CD4-positive, CD25-positive, alpha-beta regulatory T cell (primary cell): ENCODE measurements at regions not wholly inside any gene's neighbourhood (a gene's known extent, or its start where the extent isn't known, plus 50 kb on each side); places are given as distances from the start of the nearest gene placed in this dataset.

Experiments
- ATAC-seq, 2 donors: fragments of 150-1000 bp; cut with Tn5 transposase; one replicate each; pipeline ENCODE4 v1.10.0; 2021; ENCODE audit warnings: low read depth in 2 of 2, moderate number of reproducible peaks in 2 of 2, moderate library complexity in 1 of 2
- DNase-seq, 3 donors: peaks; one replicate each; pipeline versions ENCODE4 v3.0.0 to v3.0.0-alpha.2; 2012 to 2022; ENCODE audit warnings: mixed read lengths in 1 of 3
- H3K27ac ChIP-seq: one replicate; pipeline ENCODE4 v1.7.0; 2013; ENCODE audit warnings: mild to moderate bottlenecking, low read length; ENCODE audit not compliant: insufficient read depth, poor library complexity, severe bottlenecking
- H3K27me3 ChIP-seq: one replicate; pipeline ENCODE4 v1.7.0; 2013; ENCODE audit warnings: low read length; ENCODE audit not compliant: control insufficient read depth, insufficient read depth
- H3K36me3 ChIP-seq: one replicate; pipeline ENCODE4 v1.7.0; 2013; ENCODE audit warnings: mild to moderate bottlenecking, low read length, moderate library complexity; ENCODE audit not compliant: control insufficient read depth, insufficient read depth
- H3K4me1 ChIP-seq: 2 replicates; pipeline ENCODE4 v1.7.0; 2013; ENCODE audit warnings: mild to moderate bottlenecking, low read length; ENCODE audit not compliant: insufficient read depth, control insufficient read depth, poor library complexity, severe bottlenecking
- H3K4me3 ChIP-seq: one replicate; pipeline ENCODE4 v1.7.0; 2013; ENCODE audit warnings: low read depth, mild to moderate bottlenecking, low read length, moderate library complexity
- H3K9me3 ChIP-seq, 2 experiments: 1 replicate in 1 of 2; 2 replicates in 1 of 2; pipeline ENCODE4 v1.7.0; 2013; ENCODE audit warnings: low read length in 2 of 2, mild to moderate bottlenecking in 1 of 2, moderate library complexity in 1 of 2; ENCODE audit not compliant: control insufficient read depth in 2 of 2
- H3K27ac Mint-ChIP-seq, 3 donors: one replicate each; pipeline ENCODE4 v1.8.0; 2020 to 2022; ENCODE audit warnings: mild to moderate bottlenecking in 3 of 3, mixed read lengths in 3 of 3, moderate library complexity in 2 of 3
- H3K27me3 Mint-ChIP-seq: one replicate; pipeline ENCODE4 v1.8.0; 2022; ENCODE audit warnings: mild to moderate bottlenecking, mixed read lengths
- H3K36me3 Mint-ChIP-seq: one replicate; pipeline ENCODE4 v1.8.0; 2020; ENCODE audit warnings: mixed read lengths
- H3K4me1 Mint-ChIP-seq, 4 donors: one replicate each; pipeline ENCODE4 v1.8.0; 2020 to 2022; ENCODE audit warnings: mixed read lengths in 4 of 4, mild to moderate bottlenecking in 1 of 4
- H3K4me3 Mint-ChIP-seq, 4 donors: one replicate each; pipeline ENCODE4 v1.8.0; 2020 to 2022; ENCODE audit warnings: mild to moderate bottlenecking in 4 of 4, mixed read lengths in 4 of 4, moderate library complexity in 3 of 4
- H3K9me3 Mint-ChIP-seq, 7 donors: one replicate each; pipeline ENCODE4 v1.8.0; 2020 to 2022; ENCODE audit warnings: mixed read lengths in 7 of 7, mild to moderate bottlenecking in 3 of 7, moderate library complexity in 2 of 7

DNA sequence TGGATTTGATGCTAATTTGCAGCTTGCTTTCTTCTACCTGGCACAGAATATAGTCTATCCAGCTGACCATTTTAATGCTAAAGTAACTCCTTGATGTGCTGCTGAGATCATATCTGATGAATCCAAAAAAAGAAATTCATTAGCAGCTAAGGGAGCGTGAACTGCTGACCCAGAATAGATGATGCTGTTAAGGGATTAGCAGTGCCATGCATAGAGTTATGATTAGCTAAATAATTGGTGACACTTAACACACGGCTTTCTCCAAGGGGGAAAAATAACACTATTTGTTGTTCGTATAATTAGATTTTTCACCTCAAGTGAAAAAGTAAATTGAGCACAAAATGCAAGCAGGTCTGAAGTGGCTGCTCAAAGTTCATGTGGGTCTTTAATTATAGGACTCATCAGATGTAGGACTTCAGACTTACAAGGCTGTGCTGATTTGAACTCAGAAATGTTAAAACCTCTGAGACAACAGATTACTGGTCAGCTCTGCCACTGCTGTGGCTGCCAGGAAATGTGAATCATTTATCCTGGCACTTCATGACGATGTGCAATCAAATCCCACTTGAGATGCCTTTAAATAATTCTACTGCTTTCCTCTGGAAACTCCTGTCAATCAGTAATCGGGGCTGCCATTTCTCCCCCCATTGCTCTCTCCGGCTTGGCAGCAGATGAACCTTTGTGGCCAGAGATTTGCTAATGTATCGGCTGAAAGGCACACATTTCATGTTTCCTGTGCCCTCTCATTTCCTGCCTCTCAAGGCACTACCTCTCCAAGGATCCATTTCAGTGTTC, 291.6 kb upstream of the C9orf72 start:
- Mint-ChIP-seq H3K9me3 (peaks cover 0 to 6% (median 0%) of the 10 kb centered on the region in 7 donors), H3K27me3 (no peaks in the 10 kb centered on the region)
- no peak for ATAC-seq

DNA sequence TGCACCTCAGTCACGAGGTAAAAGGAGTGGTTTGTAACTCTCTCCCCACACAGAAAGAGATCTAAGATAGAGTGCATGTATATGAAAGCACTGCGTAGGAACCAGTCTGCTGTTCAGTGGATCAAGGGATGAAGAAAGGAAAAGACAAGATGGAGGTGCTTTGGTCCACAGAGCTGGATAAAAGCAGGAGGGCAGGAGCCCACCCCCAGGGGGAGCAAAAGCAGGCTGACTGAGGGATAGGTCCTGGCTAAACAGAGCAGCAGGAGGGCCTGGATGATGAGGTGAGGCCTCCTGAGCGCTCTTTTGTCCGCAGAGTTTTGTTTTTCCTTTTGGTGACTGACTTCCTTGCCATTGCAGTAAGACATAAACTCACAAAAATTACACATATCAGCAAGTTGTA, 293.5 kb upstream of the C9orf72 start:
- no peak overlapping the region for H3K27ac ChIP-seq
- Mint-ChIP-seq H3K4me1 (no peaks in the 10 kb centered on the region), H3K36me3 (no peaks in the 10 kb centered on the region), H3K9me3 (peaks cover 0 to 4% (median 0%) of the 10 kb centered on the region in 7 donors), H3K4me3 (no peak overlapping the region), H3K27ac (no peak overlapping the region), H3K27me3 (no peaks in the 10 kb centered on the region)
- DNase-seq (no peak), ATAC-seq (no peak)
- no peaks in the 10 kb centered on the region for H3K9me3 ChIP-seq
- no peaks in the 10 kb centered on the region for H3K4me1 ChIP-seq
- no peak overlapping the region for H3K4me3 ChIP-seq
- no peaks in the 10 kb centered on the region for H3K27me3 ChIP-seq
- H3K36me3 ChIP-seq, result no peaks in the 10 kb centered on the region

More for the DNA sequence above, 291.6 kb upstream of the C9orf72 start:
- H3K36me3 ChIP-seq, result no peaks in the 10 kb centered on the region
- H3K9me3 ChIP-seq, result no peaks in the 10 kb centered on the region
- H3K27me3 ChIP-seq, result no peaks in the 10 kb centered on the region
- H3K4me3 ChIP-seq, result no peak overlapping the region
- H3K27ac Mint-ChIP-seq, result no peak overlapping the region
- H3K27ac ChIP-seq, result no peak overlapping the region
- H3K4me1 ChIP-seq, result no peaks in the 10 kb centered on the region
- H3K36me3 Mint-ChIP-seq, result no peaks in the 10 kb centered on the region
- no peak overlapping the region for H3K4me3 Mint-ChIP-seq
- no peak for DNase-seq
- no peaks in the 10 kb centered on the region for H3K4me1 Mint-ChIP-seq

DNA sequence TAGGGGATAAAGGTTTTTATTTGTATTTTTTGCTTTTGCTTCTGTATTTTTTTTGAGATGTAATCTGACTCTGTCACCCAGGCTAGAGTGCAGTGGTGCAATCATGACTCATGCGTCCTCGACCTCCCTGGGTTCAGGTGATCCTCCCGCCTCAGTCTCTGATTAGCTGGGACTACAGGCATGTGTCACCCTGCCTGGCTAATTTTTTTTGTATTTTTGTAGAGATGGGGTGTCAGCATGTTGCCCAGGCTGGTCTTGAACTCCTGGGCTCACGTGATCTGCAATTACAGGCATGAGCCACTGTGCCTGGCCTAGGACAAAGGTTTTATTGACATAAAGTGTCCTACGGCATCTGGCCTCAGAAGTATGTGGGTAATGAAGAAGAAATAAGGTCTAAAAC, 297.1 kb upstream of the C9orf72 start:
- ATAC-seq (no peak), DNase-seq (no peak)
- Mint-ChIP-seq H3K4me1 (no peaks in the 10 kb centered on the region), H3K36me3 (no peaks in the 10 kb centered on the region), H3K9me3 (no peaks in the 10 kb centered on the region), H3K27me3 (no peaks in the 10 kb centered on the region), H3K4me3 (no peak overlapping the region), H3K27ac (no peak overlapping the region)
- H3K9me3 ChIP-seq, result no peaks in the 10 kb centered on the region
- H3K27me3 ChIP-seq, result no peaks in the 10 kb centered on the region
- no peak overlapping the region for H3K4me3 ChIP-seq
- H3K4me1 ChIP-seq, result no peaks in the 10 kb centered on the region
- no peak overlapping the region for H3K27ac ChIP-seq
- no peaks in the 10 kb centered on the region for H3K36me3 ChIP-seq

DNA sequence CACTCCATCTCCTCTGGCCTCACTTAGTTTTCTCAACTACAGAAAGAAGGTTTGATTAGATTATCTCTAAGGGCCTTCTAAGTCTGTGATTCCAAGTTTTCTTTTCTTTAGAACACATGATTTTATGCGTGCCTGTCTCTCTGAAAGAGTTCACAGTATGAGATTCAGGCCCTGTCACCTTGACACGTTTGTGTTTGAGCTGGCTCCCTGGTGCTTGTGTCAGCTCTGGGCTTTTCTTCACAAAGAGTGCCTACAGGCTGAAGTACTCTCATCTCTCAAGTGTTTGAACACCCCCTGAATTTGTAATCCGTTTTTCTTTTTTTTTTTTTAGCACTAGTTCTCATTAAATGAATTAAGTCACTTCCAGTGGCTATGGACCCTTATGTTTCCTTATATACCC, 306.9 kb upstream of the C9orf72 start:
- peaks cover 0 to 6% (median 2%) of the 10 kb centered on the region in 7 donors for H3K9me3 Mint-ChIP-seq
- no peaks in the 10 kb centered on the region for H3K9me3 ChIP-seq
- no peaks in the 10 kb centered on the region for H3K36me3 Mint-ChIP-seq
- ATAC-seq, result no peak
- no peaks in the 10 kb centered on the region for H3K4me1 ChIP-seq
- H3K27ac ChIP-seq, result no peak overlapping the region
- H3K4me3 Mint-ChIP-seq, result peak overlapping the region in 1 of 4 donors; percentile 52
- H3K4me1 Mint-ChIP-seq, result no peaks in the 10 kb centered on the region
- DNase-seq, result no peak
- no peak overlapping the region for H3K27ac Mint-ChIP-seq
- H3K36me3 ChIP-seq, result no peaks in the 10 kb centered on the region
- H3K27me3 ChIP-seq, result no peaks in the 10 kb centered on the region
- H3K27me3 Mint-ChIP-seq, result no peaks in the 10 kb centered on the region
- H3K4me3 ChIP-seq, result no peak overlapping the region

DNA sequence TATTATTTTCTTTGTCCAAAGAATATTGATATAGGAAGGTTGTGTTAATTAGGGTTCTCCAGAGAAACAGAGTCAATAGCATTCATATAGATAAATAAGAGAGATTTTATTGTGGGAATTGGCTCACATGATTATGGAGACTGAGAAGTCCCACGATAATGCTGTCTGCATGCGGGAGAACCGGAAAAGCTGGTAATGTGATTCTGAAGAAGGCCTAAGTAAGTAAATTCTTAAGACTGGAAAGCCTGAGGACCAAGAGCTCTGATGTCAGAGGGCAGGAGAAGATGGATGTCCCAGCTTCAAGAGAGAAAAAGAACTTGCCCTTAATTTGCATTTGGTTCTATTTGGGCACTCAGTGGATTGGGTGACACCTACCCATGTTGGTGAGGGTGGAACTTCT, 307.4 kb upstream of the C9orf72 start:
- no peak overlapping the region for H3K27ac Mint-ChIP-seq
- no peaks in the 10 kb centered on the region for H3K36me3 ChIP-seq
- H3K4me1 Mint-ChIP-seq, result no peaks in the 10 kb centered on the region
- DNase-seq (no peak), ATAC-seq (no peak)
- no peaks in the 10 kb centered on the region for H3K27me3 ChIP-seq
- H3K4me3 Mint-ChIP-seq, result peak overlapping the region in 1 of 4 donors; percentile 52
- H3K4me3 ChIP-seq, result no peak overlapping the region
- no peaks in the 10 kb centered on the region for H3K4me1 ChIP-seq
- H3K27ac ChIP-seq, result no peak overlapping the region
- no peaks in the 10 kb centered on the region for H3K9me3 ChIP-seq
- no peaks in the 10 kb centered on the region for H3K36me3 Mint-ChIP-seq
- H3K9me3 Mint-ChIP-seq, result peaks cover 0 to 6% (median 2%) of the 10 kb centered on the region in 7 donors
- no peaks in the 10 kb centered on the region for H3K27me3 Mint-ChIP-seq

DNA sequence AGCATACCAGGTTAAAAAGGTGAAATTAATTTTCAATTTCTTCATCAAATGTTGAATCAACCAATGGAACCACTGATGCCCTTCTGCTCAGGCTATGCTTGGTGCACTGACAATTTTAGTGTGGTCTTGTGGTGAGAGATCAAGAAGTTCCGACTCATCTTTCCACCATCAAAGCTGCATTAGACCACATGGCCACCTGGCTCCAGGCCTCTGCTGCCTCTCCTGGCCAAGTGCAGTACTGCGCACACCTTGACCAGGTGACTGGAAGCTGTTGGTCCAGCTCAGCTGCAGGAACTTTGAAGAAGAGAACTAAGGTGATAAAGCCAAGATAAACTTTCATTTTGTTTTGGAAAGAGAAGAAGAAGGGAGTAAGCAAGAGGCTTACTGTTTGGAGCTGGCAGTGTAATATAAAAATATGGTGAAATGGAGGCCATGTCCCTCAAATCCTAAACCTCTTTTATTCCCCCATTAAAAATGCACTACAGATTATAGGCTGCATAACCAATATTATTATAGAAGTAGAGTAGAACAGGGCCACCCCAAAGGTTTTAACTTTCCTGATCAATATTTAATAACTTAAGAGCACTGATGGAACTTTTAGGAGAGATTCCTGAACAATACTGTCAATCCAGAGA, 315.5 kb upstream of the C9orf72 start:
- Histone ChIP-seq H3K9me3 (no peaks in the 10 kb centered on the region), H3K36me3 (no peaks in the 10 kb centered on the region), H3K4me1 (no peaks in the 10 kb centered on the region), H3K27ac (no peak overlapping the region), H3K27me3 (no peaks in the 10 kb centered on the region), H3K4me3 (no peak overlapping the region)
- Mint-ChIP-seq H3K9me3 (peaks cover 0 to 6% (median 2%) of the 10 kb centered on the region in 7 donors), H3K27ac (no peak overlapping the region), H3K36me3 (no peaks in the 10 kb centered on the region), H3K27me3 (no peaks in the 10 kb centered on the region), H3K4me1 (no peaks in the 10 kb centered on the region), H3K4me3 (no peak overlapping the region)
- peak in 1 of 3 donors; percentile 41 for DNase-seq
- ATAC-seq, result no peak

DNA sequence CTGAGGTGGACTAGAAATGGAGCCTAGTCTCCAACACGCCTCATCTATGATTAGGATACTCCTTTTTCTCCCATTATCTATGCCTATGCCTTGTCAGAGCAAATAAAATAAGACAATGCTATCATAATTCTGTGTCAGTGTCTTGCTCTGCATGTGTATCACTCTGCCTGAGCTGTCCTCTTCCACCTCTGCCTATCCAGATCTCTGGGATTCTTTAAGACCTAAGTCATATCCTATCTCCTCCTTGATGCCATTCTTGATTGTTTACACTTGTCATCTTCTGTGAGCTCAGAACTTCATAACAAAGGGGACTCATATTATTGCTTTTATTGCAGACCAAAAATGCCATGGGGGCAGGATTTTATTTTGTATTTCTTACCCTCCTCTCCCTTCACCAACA, 351.2 kb upstream of the C9orf72 start:
- no peaks in the 10 kb centered on the region for H3K27me3 ChIP-seq
- H3K36me3 Mint-ChIP-seq, result no peaks in the 10 kb centered on the region
- ATAC-seq, result no peak
- H3K4me1 Mint-ChIP-seq, result no peaks in the 10 kb centered on the region
- no peak overlapping the region for H3K27ac Mint-ChIP-seq
- H3K4me3 ChIP-seq, result no peak overlapping the region
- no peaks in the 10 kb centered on the region for H3K4me1 ChIP-seq
- H3K27ac ChIP-seq, result no peak overlapping the region
- H3K36me3 ChIP-seq, result no peaks in the 10 kb centered on the region
- no peak for DNase-seq
- no peaks in the 10 kb centered on the region for H3K9me3 ChIP-seq
- no peaks in the 10 kb centered on the region for H3K27me3 Mint-ChIP-seq
- H3K9me3 Mint-ChIP-seq, result peaks cover 0 to 3% (median 0%) of the 10 kb centered on the region in 7 donors
- no peak overlapping the region for H3K4me3 Mint-ChIP-seq

DNA sequence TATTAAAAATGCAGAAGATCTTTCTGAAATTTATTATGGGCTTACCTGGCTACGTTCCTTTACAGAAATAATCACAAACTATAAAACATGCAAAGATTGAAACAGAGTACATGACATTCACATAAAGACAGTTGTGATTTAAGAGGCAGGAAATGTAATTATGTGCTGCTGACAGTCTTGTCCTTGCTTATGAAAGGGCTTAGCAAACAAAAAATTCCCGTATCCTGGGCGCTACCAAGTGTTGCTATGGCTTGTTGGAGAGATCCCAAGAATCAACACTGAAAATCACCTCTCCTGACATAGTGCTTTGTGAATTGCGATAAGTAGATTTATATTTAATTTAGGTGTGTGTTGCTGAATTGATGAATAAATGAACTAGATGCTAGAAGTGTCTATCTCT, 352.5 kb upstream of the C9orf72 start:
- ATAC-seq (no peak), DNase-seq (no peak)
- H3K4me3 ChIP-seq, result no peak overlapping the region
- Mint-ChIP-seq H3K27me3 (no peaks in the 10 kb centered on the region), H3K36me3 (no peaks in the 10 kb centered on the region), H3K27ac (no peak overlapping the region), H3K9me3 (no peaks in the 10 kb centered on the region), H3K4me3 (no peak overlapping the region), H3K4me1 (no peaks in the 10 kb centered on the region)
- no peak overlapping the region for H3K27ac ChIP-seq
- H3K36me3 ChIP-seq, result no peaks in the 10 kb centered on the region
- no peaks in the 10 kb centered on the region for H3K9me3 ChIP-seq
- H3K27me3 ChIP-seq, result no peaks in the 10 kb centered on the region
- H3K4me1 ChIP-seq, result no peaks in the 10 kb centered on the region
